Mammary epithelial cell (primary cell): ENCODE measurements at regions not wholly inside any gene's neighbourhood (a gene's known extent, or its start where the extent isn't known, plus 50 kb on each side); places are given as distances from the start of the nearest gene placed in this dataset.

Experiments
- EZH2 ChIP-seq: IDR thresholded peaks from 2 replicates; pipeline ENCODE4 v1.6.1; 2012; ENCODE audit warnings: low read length, inconsistent platforms, borderline replicate concordance
- TF ChIP-seq, protein P1 (sequence below), 2 donors: IDR thresholded peaks in 1 of 2; conservative IDR thresholded peaks in 1 of 2; 2 replicates each; pipeline ENCODE4 v1.5.1; 2011 to 2012; ENCODE audit warnings: inconsistent platforms in 2 of 2, low read length in 2 of 2, mild to moderate bottlenecking in 2 of 2, control low read depth in 1 of 2, low read depth in 1 of 2; ENCODE audit not compliant: insufficient read depth in 1 of 2; ENCODE audit errors: extremely low read depth in 1 of 2

DNA sequence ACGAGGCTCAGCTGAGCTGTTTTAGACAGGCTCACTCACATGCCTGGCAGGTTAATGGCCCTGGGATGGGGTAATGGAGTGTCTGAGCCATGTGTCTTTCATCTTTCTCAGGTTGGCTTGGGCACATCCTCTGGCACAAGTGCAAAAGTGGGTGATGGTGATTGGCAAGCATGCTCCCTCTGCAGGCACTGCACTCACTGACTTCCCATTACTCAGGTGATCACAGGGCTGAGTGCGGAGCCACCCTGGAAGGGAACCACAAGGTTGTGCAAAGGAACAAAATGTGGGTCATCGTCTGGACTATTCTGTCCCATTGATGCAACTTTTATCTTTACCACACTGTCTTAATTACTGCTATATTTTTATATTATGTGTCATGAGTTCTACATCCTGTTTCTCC lies 244.1 kb upstream of the AKR1E2 start:
- TF ChIP-seq, protein P1, sequence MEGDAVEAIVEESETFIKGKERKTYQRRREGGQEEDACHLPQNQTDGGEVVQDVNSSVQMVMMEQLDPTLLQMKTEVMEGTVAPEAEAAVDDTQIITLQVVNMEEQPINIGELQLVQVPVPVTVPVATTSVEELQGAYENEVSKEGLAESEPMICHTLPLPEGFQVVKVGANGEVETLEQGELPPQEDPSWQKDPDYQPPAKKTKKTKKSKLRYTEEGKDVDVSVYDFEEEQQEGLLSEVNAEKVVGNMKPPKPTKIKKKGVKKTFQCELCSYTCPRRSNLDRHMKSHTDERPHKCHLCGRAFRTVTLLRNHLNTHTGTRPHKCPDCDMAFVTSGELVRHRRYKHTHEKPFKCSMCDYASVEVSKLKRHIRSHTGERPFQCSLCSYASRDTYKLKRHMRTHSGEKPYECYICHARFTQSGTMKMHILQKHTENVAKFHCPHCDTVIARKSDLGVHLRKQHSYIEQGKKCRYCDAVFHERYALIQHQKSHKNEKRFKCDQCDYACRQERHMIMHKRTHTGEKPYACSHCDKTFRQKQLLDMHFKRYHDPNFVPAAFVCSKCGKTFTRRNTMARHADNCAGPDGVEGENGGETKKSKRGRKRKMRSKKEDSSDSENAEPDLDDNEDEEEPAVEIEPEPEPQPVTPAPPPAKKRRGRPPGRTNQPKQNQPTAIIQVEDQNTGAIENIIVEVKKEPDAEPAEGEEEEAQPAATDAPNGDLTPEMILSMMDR (conservative IDR thresholded peaks at IDR 0.05 in 1 of 2, IDR thresholded peaks at IDR 0.05 in 1 of 2; ENCODE audit: extremely low read depth in 1 of 2, insufficient read depth in 1 of 2, low read depth in 1 of 2, low read length in 2 of 2) = no peak
- no peak for TF ChIP-seq EZH2
